KMS-11 (cell line): ENCODE measurements at regions not wholly inside any gene's neighbourhood (a gene's known extent, or its start where the extent isn't known, plus 50 kb on each side); places are given as distances from the start of the nearest gene placed in this dataset.

Source experiments
- H2AFZ ChIP-seq: fragments of 200-600 bp; sonication (generic); 2 replicates; pipeline ENCODE4 v1.6.1; 2016; ENCODE audit warnings: antibody characterized with exemption, mixed run types, low read depth
- H3K27ac ChIP-seq: fragments of 200-600 bp; sonication (generic); 2 replicates; pipeline ENCODE4 v1.6.1; 2016; ENCODE audit warnings: mild to moderate bottlenecking, mixed run types
- H3K27me3 ChIP-seq: fragments of 200-600 bp; sonication (generic); 2 replicates; pipeline ENCODE4 v1.6.1; 2017; ENCODE audit warnings: mild to moderate bottlenecking, low read depth, mixed run types, moderate library complexity; ENCODE audit not compliant: insufficient read depth
- H3K36me3 ChIP-seq: fragments of 200-600 bp; sonication (generic); 2 replicates; pipeline ENCODE4 v1.6.1; 2017; ENCODE audit warnings: mild to moderate bottlenecking, mixed run types; ENCODE audit not compliant: insufficient read depth
- H3K4me1 ChIP-seq: fragments of 200-600 bp; sonication (generic); 2 replicates; pipeline ENCODE4 v1.6.1; 2016; ENCODE audit warnings: mild to moderate bottlenecking, low read depth, mixed run types; ENCODE audit not compliant: poor library complexity, severe bottlenecking
- H3K4me2 ChIP-seq: fragments of 200-600 bp; sonication (generic); 2 replicates; pipeline ENCODE4 v1.7.0; 2016; ENCODE audit warnings: mild to moderate bottlenecking, mixed run types
- H3K4me3 ChIP-seq: fragments of 200-600 bp; sonication (generic); IDR thresholded peaks from 2 replicates; pipeline ENCODE4 v1.6.1; 2017; ENCODE audit warnings: low read depth, low read length, mixed read lengths; ENCODE audit not compliant: insufficient read depth
- H3K79me2 ChIP-seq: fragments of 200-600 bp; sonication (generic); 2 replicates; pipeline ENCODE4 v1.6.1; 2016; ENCODE audit warnings: low read depth, mixed run types; ENCODE audit not compliant: insufficient read depth
- H3K9ac ChIP-seq: fragments of 200-600 bp; sonication (generic); 2 replicates; pipeline ENCODE4 v1.6.1; 2016; ENCODE audit warnings: mild to moderate bottlenecking, mixed run types
- H4K20me1 ChIP-seq: fragments of 200-600 bp; sonication (generic); 2 replicates; pipeline ENCODE4 v1.6.1; 2016; ENCODE audit warnings: mild to moderate bottlenecking, mixed run types; ENCODE audit not compliant: insufficient read depth
- CTCF ChIP-seq: fragments of 200-600 bp; sonication (generic); conservative IDR thresholded peaks from 2 replicates; pipeline ENCODE4 v1.6.1; 2017; ENCODE audit warnings: low read depth, mild to moderate bottlenecking, antibody characterized with exemption, low read length, moderate library complexity, mixed read lengths

- no peak overlapping the region for H3K4me2 ChIP-seq
- H3K27ac ChIP-seq, result no peak overlapping the region
- no peaks in the 10 kb centered on the region for H4K20me1 ChIP-seq
- no peak overlapping the region for H3K4me3 ChIP-seq
- H3K36me3 ChIP-seq, result no peaks in the 10 kb centered on the region
- H2AFZ ChIP-seq, result no peak overlapping the region
- H3K4me1 ChIP-seq, result no peaks in the 10 kb centered on the region
- no peaks in the 10 kb centered on the region for H3K27me3 ChIP-seq
- H3K9ac ChIP-seq, result no peak overlapping the region
- H3K79me2 ChIP-seq, result no peaks in the 10 kb centered on the region
- no peak for TF ChIP-seq CTCF
These were observed 96.0 kb downstream of the ABHD5 start for GRCh38 chr3:43786526-43787305.

- Histone ChIP-seq H3K27ac (no peak overlapping the region), H3K79me2 (no peaks in the 10 kb centered on the region), H3K9ac (no peak overlapping the region), H4K20me1 (no peaks in the 10 kb centered on the region), H3K4me3 (no peak overlapping the region), H3K27me3 (no peaks in the 10 kb centered on the region), H2AFZ (no peak overlapping the region), H3K36me3 (no peaks in the 10 kb centered on the region), H3K4me1 (no peaks in the 10 kb centered on the region), H3K4me2 (no peak overlapping the region)
- no peak for TF ChIP-seq CTCF
These were observed 96.6 kb downstream of the ABHD5 start for GRCh38 chr3:43787330-43787729.

- no peaks in the 10 kb centered on the region for H3K27me3 ChIP-seq
- H3K9ac ChIP-seq, result no peak overlapping the region
- H3K36me3 ChIP-seq, result no peaks in the 10 kb centered on the region
- no peak for TF ChIP-seq CTCF
- no peaks in the 10 kb centered on the region for H3K4me1 ChIP-seq
- no peak overlapping the region for H2AFZ ChIP-seq
- no peak overlapping the region for H3K27ac ChIP-seq
- H3K4me2 ChIP-seq, result no peak overlapping the region
- H3K79me2 ChIP-seq, result no peaks in the 10 kb centered on the region
- no peak overlapping the region for H3K4me3 ChIP-seq
- no peaks in the 10 kb centered on the region for H4K20me1 ChIP-seq
These were observed 98.3 kb downstream of the ABHD5 start for GRCh38 chr3:43789028-43789427.

GRCh38 chr3:43790060-43790459, 99.3 kb downstream of the ABHD5 start:
- no peak overlapping the region for H2AFZ ChIP-seq
- no peak for TF ChIP-seq CTCF
- H3K4me2 ChIP-seq, result no peak overlapping the region
- no peaks in the 10 kb centered on the region for H3K4me1 ChIP-seq
- no peak overlapping the region for H3K9ac ChIP-seq
- H4K20me1 ChIP-seq, result no peaks in the 10 kb centered on the region
- H3K27me3 ChIP-seq, result no peaks in the 10 kb centered on the region
- H3K36me3 ChIP-seq, result no peaks in the 10 kb centered on the region
- no peak overlapping the region for H3K4me3 ChIP-seq
- no peaks in the 10 kb centered on the region for H3K79me2 ChIP-seq
- no peak overlapping the region for H3K27ac ChIP-seq
